Activated CD8-positive, alpha-beta memory T cell treated with anti-CD3 and anti-CD28 coated beads, Interleukin-2, amount 10 ng/mL, durations not matched to agents 7 days and 5 days (primary cell): ENCODE measurements at regions not wholly inside any gene's neighbourhood (a gene's known extent, or its start where the extent isn't known, plus 50 kb on each side); places are given as distances from the start of the nearest gene placed in this dataset.
"Not testable (repeated sequence)": the region's sequence is repeated elsewhere in the genome, so short reads cannot be mapped to it uniquely, and the experiment has no call there.

ENCODE experiments used
- ATAC-seq: fragments of 150-1000 bp; cut with Tn5 transposase; one replicate; pipeline ENCODE4 v1.10.0; 2021; ENCODE audit warnings: moderate library complexity
- CTCF ChIA-PET: fragments of 350-600 bp; sonication (Branson Sonifier 250); formaldehyde crosslinking; loops from one replicate; lab custom pipeline; 2021; ENCODE audit warnings: antibody characterized with exemption; lab: Charles Lee
- DNase-seq: peaks from one replicate; pipeline ENCODE4 v3.0.0-alpha.2; 2020
- H3K27ac Mint-ChIP-seq: one replicate; pipeline ENCODE4 v1.8.0; 2021; ENCODE audit warnings: mild to moderate bottlenecking, mixed read lengths
- H3K27me3 Mint-ChIP-seq: one replicate; pipeline ENCODE4 v1.8.0; 2021; ENCODE audit warnings: mixed read lengths
- H3K36me3 Mint-ChIP-seq: one replicate; pipeline ENCODE4 v1.8.0; 2021; ENCODE audit warnings: mild to moderate bottlenecking, mixed read lengths
- H3K4me1 Mint-ChIP-seq: one replicate; pipeline ENCODE4 v1.8.0; 2021; ENCODE audit warnings: mixed read lengths
- H3K4me3 Mint-ChIP-seq: one replicate; pipeline ENCODE4 v1.8.0; 2021; ENCODE audit warnings: mild to moderate bottlenecking, moderate library complexity, mixed read lengths
- H3K9me3 Mint-ChIP-seq: one replicate; pipeline ENCODE4 v1.8.0; 2022; ENCODE audit warnings: low read depth, mixed read lengths

DNA sequence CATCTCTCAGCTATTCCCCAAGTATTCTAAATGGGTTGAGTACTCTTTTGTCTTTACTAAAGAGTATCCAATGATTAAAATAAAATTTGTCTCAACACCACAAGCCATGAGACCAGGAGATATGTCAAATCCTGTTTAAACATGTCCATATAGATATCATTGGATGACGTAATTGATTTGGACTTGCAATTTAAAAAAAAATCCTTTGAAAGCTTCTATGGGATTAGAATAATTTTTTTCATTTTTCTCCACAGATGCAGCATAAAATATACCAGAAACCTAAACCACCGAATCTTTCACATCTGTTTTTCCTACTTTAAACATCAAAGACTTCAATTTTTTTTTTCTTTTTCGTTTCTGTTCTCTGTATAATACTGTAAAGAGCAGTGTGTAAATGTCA is 1022.3 kb downstream of the EPHA3 start:
- no peaks in the 10 kb centered on the region for H3K36me3 Mint-ChIP-seq
- no peak overlapping the region for H3K4me3 Mint-ChIP-seq
- H3K27ac Mint-ChIP-seq = no peak overlapping the region
- H3K4me1 Mint-ChIP-seq = no peaks in the 10 kb centered on the region
- no peaks in the 10 kb centered on the region for H3K27me3 Mint-ChIP-seq
- no peak for ATAC-seq
- H3K9me3 Mint-ChIP-seq = peaks cover 9% of the 10 kb centered on the region
- no peak for DNase-seq
- CTCF ChIA-PET = no interaction called here

GRCh38 chr3:90132197-90132596 is 1024.8 kb downstream of the EPHA3 start:
- H3K4me1 Mint-ChIP-seq = no peaks in the 10 kb centered on the region
- no peak overlapping the region for H3K27ac Mint-ChIP-seq
- no peaks in the 10 kb centered on the region for H3K27me3 Mint-ChIP-seq
- DNase-seq = no peak
- CTCF ChIA-PET = no interaction called here
- no peaks in the 10 kb centered on the region for H3K36me3 Mint-ChIP-seq
- no peak for ATAC-seq
- H3K9me3 Mint-ChIP-seq = peaks cover 4% of the 10 kb centered on the region
- no peak overlapping the region for H3K4me3 Mint-ChIP-seq

- ATAC-seq (no peak), DNase-seq (no peak)
- Mint-ChIP-seq H3K4me3 (no peak overlapping the region), H3K27me3 (no peaks in the 10 kb centered on the region), H3K27ac (no peak overlapping the region), H3K4me1 (no peaks in the 10 kb centered on the region), H3K36me3 (no peaks in the 10 kb centered on the region), H3K9me3 (peaks cover 4% of the 10 kb centered on the region)
- CTCF ChIA-PET = no interaction called here
Observed at GRCh38 chr3:90134090-90134489, 1026.7 kb downstream of the EPHA3 start.

DNA sequence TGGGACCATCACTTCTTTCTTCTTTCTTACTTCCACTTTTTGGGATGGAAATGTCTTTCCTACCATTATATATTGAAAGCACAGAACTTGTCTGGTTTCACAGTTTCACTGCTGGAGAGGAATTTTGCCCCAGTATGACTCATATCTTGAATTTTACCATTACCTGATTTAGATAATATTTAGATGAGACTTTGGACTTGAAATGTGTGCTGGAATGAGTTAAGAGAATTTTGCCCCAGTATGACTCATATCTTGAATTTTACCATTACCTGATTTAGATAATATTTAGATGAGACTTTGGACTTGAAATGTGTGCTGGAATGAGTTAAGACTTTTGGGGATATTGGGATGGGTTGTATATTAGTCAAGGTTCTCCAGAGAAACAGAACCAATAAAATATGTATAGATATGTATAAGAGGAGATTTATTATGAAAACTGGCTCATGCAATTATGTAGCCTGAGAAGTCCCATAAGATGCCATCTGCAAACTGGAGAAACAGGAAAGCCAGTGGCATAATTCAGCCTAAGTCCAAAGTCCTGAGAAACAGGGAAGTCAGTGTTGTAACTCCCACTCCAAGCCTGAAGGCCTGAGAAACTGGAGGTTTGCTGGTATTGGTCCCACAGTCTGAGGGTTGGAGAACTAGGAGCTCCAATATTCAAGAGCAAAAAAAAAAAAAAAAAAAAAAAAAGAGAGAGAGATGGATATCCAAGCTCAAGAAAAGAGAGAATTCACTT is 1029.2 kb downstream of the EPHA3 start:
- H3K4me1 Mint-ChIP-seq = no peaks in the 10 kb centered on the region
- H3K4me3 Mint-ChIP-seq = no peak overlapping the region
- H3K9me3 Mint-ChIP-seq = peaks cover 4% of the 10 kb centered on the region
- no peak for ATAC-seq
- CTCF ChIA-PET = no interaction called here
- DNase-seq = no peak
- H3K27me3 Mint-ChIP-seq = no peaks in the 10 kb centered on the region
- no peaks in the 10 kb centered on the region for H3K36me3 Mint-ChIP-seq
- H3K27ac Mint-ChIP-seq = no peak overlapping the region

GRCh38 chr3:90145094-90145860 is 1037.9 kb downstream of the EPHA3 start:
- no peak overlapping the region for H3K4me3 Mint-ChIP-seq
- no peaks in the 10 kb centered on the region for H3K4me1 Mint-ChIP-seq
- no peaks in the 10 kb centered on the region for H3K27me3 Mint-ChIP-seq
- CTCF ChIA-PET = no interaction called here
- ATAC-seq (no peak), DNase-seq (no peak)
- no peaks in the 10 kb centered on the region for H3K9me3 Mint-ChIP-seq
- no peaks in the 10 kb centered on the region for H3K36me3 Mint-ChIP-seq
- H3K27ac Mint-ChIP-seq = no peak overlapping the region

DNA sequence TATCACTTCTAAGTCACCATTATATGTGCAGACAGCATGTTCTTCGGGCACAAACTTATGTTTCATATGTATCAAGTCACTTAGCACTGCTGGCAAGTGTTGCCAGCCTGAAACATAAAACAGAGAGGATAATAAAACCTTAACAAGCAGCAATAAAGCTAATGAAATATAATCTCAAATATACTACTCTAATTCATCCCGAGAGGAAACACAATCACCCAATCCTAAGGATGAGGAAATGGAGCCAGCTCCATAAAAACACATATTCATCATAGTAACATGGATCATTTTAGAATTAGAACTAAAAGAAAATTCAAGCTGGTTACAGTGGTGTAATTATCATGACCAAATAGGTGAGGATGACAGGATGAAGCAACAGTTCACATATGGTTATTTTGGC is 1072.7 kb downstream of the EPHA3 start:
- no peak overlapping the region for H3K27ac Mint-ChIP-seq
- H3K36me3 Mint-ChIP-seq = no peaks in the 10 kb centered on the region
- no peaks in the 10 kb centered on the region for H3K27me3 Mint-ChIP-seq
- H3K4me1 Mint-ChIP-seq = no peaks in the 10 kb centered on the region
- no peak for ATAC-seq
- CTCF ChIA-PET = no interaction called here
- no peak for DNase-seq
- no peak overlapping the region for H3K4me3 Mint-ChIP-seq
- H3K9me3 Mint-ChIP-seq = peaks cover 2% of the 10 kb centered on the region

GRCh38 chr3:90180543-90180942 is 1073.1 kb downstream of the EPHA3 start:
- H3K4me3 Mint-ChIP-seq = no peak overlapping the region
- no peaks in the 10 kb centered on the region for H3K4me1 Mint-ChIP-seq
- no peak overlapping the region for H3K27ac Mint-ChIP-seq
- DNase-seq (no peak), ATAC-seq (no peak)
- H3K27me3 Mint-ChIP-seq = no peaks in the 10 kb centered on the region
- H3K36me3 Mint-ChIP-seq = no peaks in the 10 kb centered on the region
- H3K9me3 Mint-ChIP-seq = peaks cover 2% of the 10 kb centered on the region
- CTCF ChIA-PET = no interaction called here

DNA sequence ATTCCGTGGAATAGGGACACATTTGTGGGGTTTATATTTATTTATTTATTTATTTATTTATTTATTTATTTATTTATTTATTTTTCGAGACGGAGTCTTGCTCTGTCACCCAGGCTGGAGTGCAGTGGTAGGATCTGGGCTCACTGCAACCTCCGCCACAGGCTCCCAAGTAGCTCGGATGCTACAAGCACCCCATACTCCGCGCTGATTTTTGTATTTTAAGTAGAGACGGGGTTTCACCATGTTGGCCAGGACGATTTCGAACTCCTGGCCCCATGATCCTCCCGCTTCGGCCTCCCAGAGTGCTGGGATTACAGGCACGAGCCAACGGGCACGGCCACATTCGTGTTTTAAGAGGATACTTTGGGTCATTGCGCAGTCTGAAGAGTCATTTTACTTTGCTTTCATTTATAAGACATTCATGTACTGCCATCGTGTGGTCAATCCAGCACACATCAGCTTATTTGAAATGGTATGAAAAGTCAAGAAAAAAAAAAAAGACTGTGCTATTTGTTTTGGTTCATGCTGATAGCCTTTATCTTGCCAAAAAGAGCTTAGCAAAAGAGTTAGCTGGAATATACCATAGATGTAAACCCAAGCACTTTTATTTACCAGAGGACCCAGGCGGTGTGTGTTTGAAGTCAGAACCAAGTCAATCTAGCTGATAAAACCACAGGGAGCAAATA is 1075.0 kb downstream of the EPHA3 start:
- H3K9me3 Mint-ChIP-seq, H3K4me3 Mint-ChIP-seq, CTCF ChIA-PET, H3K4me1 Mint-ChIP-seq, H3K27ac Mint-ChIP-seq, H3K36me3 Mint-ChIP-seq, DNase-seq, H3K27me3 Mint-ChIP-seq, ATAC-seq: not testable (repeated sequence)

GRCh38 chr3:90184861-90185260 is 1077.4 kb downstream of the EPHA3 start:
- DNase-seq = no peak
- H3K27ac Mint-ChIP-seq = no peak overlapping the region
- H3K36me3 Mint-ChIP-seq = no peaks in the 10 kb centered on the region
- no peak overlapping the region for H3K4me3 Mint-ChIP-seq
- CTCF ChIA-PET = no interaction called here
- no peaks in the 10 kb centered on the region for H3K4me1 Mint-ChIP-seq
- no peaks in the 10 kb centered on the region for H3K9me3 Mint-ChIP-seq
- no peaks in the 10 kb centered on the region for H3K27me3 Mint-ChIP-seq
- no peak for ATAC-seq

GRCh38 chr3:90197383-90197782 is 1090.0 kb downstream of the EPHA3 start:
- H3K36me3 Mint-ChIP-seq, CTCF ChIA-PET, H3K4me3 Mint-ChIP-seq, H3K27ac Mint-ChIP-seq, H3K9me3 Mint-ChIP-seq, H3K4me1 Mint-ChIP-seq, ATAC-seq, H3K27me3 Mint-ChIP-seq, DNase-seq: not testable (repeated sequence)

GRCh38 chr3:90202931-90203330 is 1095.5 kb downstream of the EPHA3 start:
- H3K9me3 Mint-ChIP-seq, H3K36me3 Mint-ChIP-seq, H3K4me3 Mint-ChIP-seq, CTCF ChIA-PET, H3K27ac Mint-ChIP-seq, H3K27me3 Mint-ChIP-seq, H3K4me1 Mint-ChIP-seq, DNase-seq, ATAC-seq: not testable (repeated sequence)

DNA sequence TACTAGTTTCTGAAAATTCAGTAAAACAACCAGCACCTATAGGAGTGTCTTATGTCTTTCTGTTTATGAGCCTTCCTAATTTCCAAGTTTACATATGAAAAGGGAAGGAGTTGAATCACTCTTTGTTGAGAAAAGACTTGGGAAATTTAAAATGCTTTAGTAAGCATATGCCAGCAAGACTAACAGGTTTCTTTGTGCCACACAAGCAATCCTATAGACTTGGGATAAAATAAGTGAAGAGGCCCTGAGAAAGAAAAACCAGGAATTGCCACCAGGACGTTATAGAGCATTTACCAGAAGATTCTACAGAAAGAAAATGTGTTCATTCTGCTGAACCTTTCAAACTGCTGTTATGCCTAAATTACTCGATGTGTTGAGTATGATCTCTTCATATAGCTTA is 1099.1 kb downstream of the EPHA3 start:
- H3K27ac Mint-ChIP-seq, CTCF ChIA-PET, H3K27me3 Mint-ChIP-seq, H3K4me1 Mint-ChIP-seq, ATAC-seq, DNase-seq, H3K36me3 Mint-ChIP-seq, H3K4me3 Mint-ChIP-seq, H3K9me3 Mint-ChIP-seq: not testable (repeated sequence)

GRCh38 chr3:90207353-90208097 is 1100.1 kb downstream of the EPHA3 start:
- H3K27me3 Mint-ChIP-seq, H3K4me3 Mint-ChIP-seq, H3K9me3 Mint-ChIP-seq, H3K27ac Mint-ChIP-seq, H3K36me3 Mint-ChIP-seq, CTCF ChIA-PET, H3K4me1 Mint-ChIP-seq, ATAC-seq, DNase-seq: not testable (repeated sequence)
